ENCODE measurements at regions not wholly inside any gene's neighbourhood (a gene's known extent, or its start where the extent isn't known, plus 50 kb on each side); places are given as distances from the start of the nearest gene placed in this dataset.

DNA sequence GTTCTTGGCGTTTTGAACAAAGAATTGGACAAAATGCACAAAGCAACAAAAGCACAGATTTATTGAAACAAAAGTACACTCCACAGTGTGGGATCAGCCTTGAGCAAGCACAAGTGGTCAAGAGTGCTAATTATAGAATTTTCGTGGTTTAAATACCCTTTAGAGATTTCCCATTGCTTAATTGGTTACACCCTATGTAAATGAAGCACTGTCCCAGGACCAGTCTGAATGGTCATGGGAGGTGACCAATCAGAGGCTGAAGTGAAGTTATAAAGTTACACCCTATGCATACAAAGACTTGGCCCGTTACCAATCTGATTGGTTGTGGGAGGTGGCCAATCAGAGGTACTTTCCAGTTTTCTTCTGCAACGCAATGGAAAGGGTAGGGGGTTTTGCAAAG, 223.6 kb downstream of the CENPF start:
- CTCF ChIA-PET: no interaction called here
- no peak for TF ChIP-seq RFX5 (IDR thresholded peaks at IDR 0.05; ENCODE audit: low read length)
- no peak for TF ChIP-seq FOSL2 (IDR thresholded peaks at IDR 0.05; ENCODE audit: borderline replicate concordance, low read depth)
- TF ChIP-seq, protein P1, sequence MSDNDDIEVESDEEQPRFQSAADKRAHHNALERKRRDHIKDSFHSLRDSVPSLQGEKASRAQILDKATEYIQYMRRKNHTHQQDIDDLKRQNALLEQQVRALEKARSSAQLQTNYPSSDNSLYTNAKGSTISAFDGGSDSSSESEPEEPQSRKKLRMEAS (IDR thresholded peaks at IDR 0.05; ENCODE audit: low read depth): no peak
- TF ChIP-seq, protein P2, sequence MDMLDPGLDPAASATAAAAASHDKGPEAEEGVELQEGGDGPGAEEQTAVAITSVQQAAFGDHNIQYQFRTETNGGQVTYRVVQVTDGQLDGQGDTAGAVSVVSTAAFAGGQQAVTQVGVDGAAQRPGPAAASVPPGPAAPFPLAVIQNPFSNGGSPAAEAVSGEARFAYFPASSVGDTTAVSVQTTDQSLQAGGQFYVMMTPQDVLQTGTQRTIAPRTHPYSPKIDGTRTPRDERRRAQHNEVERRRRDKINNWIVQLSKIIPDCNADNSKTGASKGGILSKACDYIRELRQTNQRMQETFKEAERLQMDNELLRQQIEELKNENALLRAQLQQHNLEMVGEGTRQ (IDR thresholded peaks at IDR 0.05; ENCODE audit: borderline replicate concordance, low read depth, low read length): no peak
- no peak for TF ChIP-seq FOXJ3 (CRISPR knock-in tag; IDR thresholded peaks at IDR 0.05)
- TF ChIP-seq NFIC (IDR thresholded peaks at IDR 0.05; ENCODE audit: borderline replicate concordance): no peak
- no peak for TF ChIP-seq GABPA (IDR thresholded peaks at IDR 0.05; ENCODE audit: low read depth)
- no peak for TF ChIP-seq IRF3 (IDR thresholded peaks at IDR 0.05; ENCODE audit: low read depth, low read length)
- TF ChIP-seq CHD2 (IDR thresholded peaks at IDR 0.05; ENCODE audit: low read length, partially characterized antibody): no peak
- Histone ChIP-seq H3K9me2 (no peaks in the 10 kb centered on the region), H3K4me3 (ENCODE audit: low read depth in 2 of 2, low read length in 1 of 2) (no peak overlapping the region), H3K9ac (no peak overlapping the region), H3K36me3 (replicated peaks in 1 of 2; ENCODE audit: control insufficient read depth in 1 of 2, insufficient read depth in 2 of 2, low read length in 1 of 2) (no peaks in the 10 kb centered on the region), H3K4me2 (no peak overlapping the region), H4K20me1 (ENCODE audit: insufficient read depth) (no peaks in the 10 kb centered on the region), H3K27ac (ENCODE audit: low read depth in 2 of 2, low read length in 1 of 2) (no peak overlapping the region), H3K9me3 (peaks cover 5% of the 10 kb centered on the region; the same call in 1 of the 2 replicates), H2AFZ (ENCODE audit: low read depth) (no peak overlapping the region), H3K27me3 (ENCODE audit: insufficient read depth) (no peaks in the 10 kb centered on the region), H3K79me2 (ENCODE audit: insufficient read depth) (no peaks in the 10 kb centered on the region), H3F3A (replicated peaks; ENCODE audit: insufficient read depth) (no peaks in the 10 kb centered on the region), H3K4me1 (ENCODE audit: control insufficient read depth in 1 of 2, insufficient read depth in 2 of 2, low read depth in 1 of 2, low read length in 1 of 2) (no peaks in the 10 kb centered on the region; a peak in 1 of 4 replicates)
- no peak for DNase-seq
- POLR2A ChIA-PET: no interaction called here
- WGBS (ENCODE audit: low lambda C conversion rate): 14% methylated on average over 4 of the region's 4 CpGs

DNA sequence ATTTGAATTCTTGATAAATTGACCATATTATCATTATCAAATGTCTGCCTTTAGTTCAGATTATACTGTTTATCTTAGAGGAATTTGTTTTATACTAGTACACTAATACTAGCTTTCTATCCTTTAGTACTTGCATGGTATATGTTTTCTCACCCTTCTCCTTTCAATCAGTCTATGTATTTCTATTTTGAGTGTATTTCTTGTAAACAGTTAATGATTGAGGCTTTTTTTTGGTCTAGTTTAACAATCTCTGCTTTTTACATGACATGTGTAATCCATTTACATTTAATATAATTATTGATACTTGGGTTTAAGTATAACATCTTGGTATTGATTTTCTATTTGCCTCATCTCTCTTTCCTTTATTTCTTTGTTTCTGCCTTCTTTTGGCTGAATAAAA, 224.9 kb downstream of the CENPF start:
- Histone ChIP-seq H3K9ac (no peak overlapping the region), H3K4me3 (ENCODE audit: low read depth in 2 of 2, low read length in 1 of 2) (no peak overlapping the region), H3K27ac (ENCODE audit: low read depth in 2 of 2, low read length in 1 of 2) (no peak overlapping the region), H3F3A (replicated peaks; ENCODE audit: insufficient read depth) (peaks cover 2% of the 10 kb centered on the region), H3K4me1 (ENCODE audit: control insufficient read depth in 1 of 2, insufficient read depth in 2 of 2, low read depth in 1 of 2, low read length in 1 of 2) (peaks cover 0 to 2% of the 10 kb centered on the region in 2 experiments; a peak in 1 of 4 replicates), H2AFZ (ENCODE audit: low read depth) (no peak overlapping the region), H3K27me3 (ENCODE audit: insufficient read depth) (no peaks in the 10 kb centered on the region), H3K79me2 (ENCODE audit: insufficient read depth) (no peaks in the 10 kb centered on the region), H3K36me3 (replicated peaks in 1 of 2; ENCODE audit: control insufficient read depth in 1 of 2, insufficient read depth in 2 of 2, low read length in 1 of 2) (no peaks in the 10 kb centered on the region), H3K9me3 (peaks cover 5% of the 10 kb centered on the region; the same call in 1 of the 2 replicates), H3K4me2 (no peak overlapping the region), H3K9me2 (no peaks in the 10 kb centered on the region), H4K20me1 (ENCODE audit: insufficient read depth) (no peaks in the 10 kb centered on the region)
- TF ChIP-seq TCF12 (IDR thresholded peaks at IDR 0.05): no peak
- no peak for TF ChIP-seq USF1 (IDR thresholded peaks at IDR 0.05; ENCODE audit: borderline replicate concordance, low read depth)
- no peak for TF ChIP-seq PBX3 (IDR thresholded peaks at IDR 0.05)
- TF ChIP-seq FOSL2 (IDR thresholded peaks at IDR 0.05; ENCODE audit: borderline replicate concordance, low read depth): no peak
- no peak for TF ChIP-seq CHD2 (IDR thresholded peaks at IDR 0.05; ENCODE audit: low read length, partially characterized antibody)
- no peak for TF ChIP-seq RCOR1 (IDR thresholded peaks at IDR 0.05; ENCODE audit: low read length)
- no peak for TF ChIP-seq NFIC (IDR thresholded peaks at IDR 0.05; ENCODE audit: borderline replicate concordance)
- TF ChIP-seq TEAD4 (IDR thresholded peaks at IDR 0.05; ENCODE audit: borderline replicate concordance, insufficient read depth): no peak
- no peak for TF ChIP-seq JUND (IDR thresholded peaks at IDR 0.05)
- no peak for TF ChIP-seq RAD21 (IDR thresholded peaks at IDR 0.05; ENCODE audit: low read length)
- no peak for TF ChIP-seq GATA2 (CRISPR knock-in tag; IDR thresholded peaks at IDR 0.05)
- POLR2A ChIA-PET: no interaction called here
- CTCF ChIA-PET: no interaction called here
- no peak for DNase-seq

Measured in SK-N-SH (cell line).